T-cell (primary cell): ENCODE measurements at regions not wholly inside any gene's neighbourhood (a gene's known extent, or its start where the extent isn't known, plus 50 kb on each side); places are given as distances from the start of the nearest gene placed in this dataset.
"Not testable (repeated sequence)": the region's sequence is repeated elsewhere in the genome, so short reads cannot be mapped to it uniquely, and the experiment has no call there.

ENCODE experiments used
- ATAC-seq, 4 experiments: fragments of 200-7000 bp in 3 of 4; fragments of 150-1000 bp in 1 of 4; cut with Tn5 transposase; replicated peaks in 1 of 4; 1 replicate in 3 of 4; 2 replicates in 1 of 4; pipeline ENCODE4 v1.10.0; 2021; ENCODE audit warnings: moderate library complexity in 3 of 4, mild to moderate bottlenecking in 2 of 4, moderate number of reproducible peaks in 1 of 4
- CTCF ChIA-PET, 2 donors: fragments of 300-600 bp; sonication (Branson Sonifier 250); formaldehyde crosslinking; loops; one replicate each; lab custom pipeline; 2022; ENCODE audit warnings: antibody characterized with exemption in 2 of 2; lab: Charles Lee
- POLR2A ChIA-PET, 2 donors: fragments of 300-600 bp; sonication (Branson Sonifier 250); formaldehyde crosslinking; loops; one replicate each; lab custom pipeline; 2022; ENCODE audit warnings: antibody characterized with exemption in 2 of 2; lab: Charles Lee
- DNase-seq, 35 experiments: peaks; one replicate each; pipeline versions ENCODE4 v3.0.0 to v3.0.0-alpha.2; 2013 to 2023
- H3K27ac ChIP-seq: one replicate; pipeline ENCODE4 v1.5.1; 2013; ENCODE audit warnings: low read length
- H3K27me3 ChIP-seq, 2 experiments: replicated peaks in 1 of 2; 1 replicate in 1 of 2; 2 replicates in 1 of 2; pipeline versions ENCODE4 v1.6.1 to v1.7.0; 2013; ENCODE audit warnings: low read length in 1 of 2, mixed read lengths in 1 of 2; ENCODE audit not compliant: control insufficient read depth in 2 of 2, insufficient read depth in 2 of 2; ENCODE audit errors: extremely low read depth in 1 of 2
- H3K36me3 ChIP-seq, 2 donors: 1 replicate in 1 of 2; 2 replicates in 1 of 2; pipeline versions ENCODE4 v1.6.1 to v1.7.0; 2013; ENCODE audit warnings: low read length in 1 of 2; ENCODE audit not compliant: control insufficient read depth in 2 of 2, insufficient read depth in 1 of 2; ENCODE audit errors: extremely low read depth in 1 of 2
- H3K4me1 ChIP-seq, 2 experiments: 1 replicate in 1 of 2; 2 replicates in 1 of 2; pipeline versions ENCODE4 v1.6.1 to v1.7.0; 2013; ENCODE audit warnings: low read length in 2 of 2, mixed read lengths in 1 of 2; ENCODE audit not compliant: insufficient read depth in 2 of 2, control insufficient read depth in 1 of 2; ENCODE audit errors: extremely low read depth in 1 of 2
- H3K4me3 ChIP-seq, 2 donors: 1 replicate in 1 of 2; 2 replicates in 1 of 2; pipeline versions ENCODE4 v1.5.1 to v1.7.0; 2013; ENCODE audit warnings: mild to moderate bottlenecking in 2 of 2, low read length in 1 of 2, moderate library complexity in 1 of 2; ENCODE audit not compliant: control insufficient read depth in 1 of 2; ENCODE audit errors: extremely low read depth in 1 of 2
- H3K9me3 ChIP-seq: 2 replicates; pipeline ENCODE4 v1.7.0; 2013
- H3K27ac Mint-ChIP-seq, 2 donors: one replicate each; pipeline ENCODE4 v1.8.0; 2020 to 2021; ENCODE audit warnings: mild to moderate bottlenecking in 2 of 2, mixed read lengths in 2 of 2
- H3K27me3 Mint-ChIP-seq, 2 donors: one replicate each; pipeline ENCODE4 v1.8.0; 2021 to 2022; ENCODE audit warnings: mixed read lengths in 2 of 2
- H3K36me3 Mint-ChIP-seq: one replicate; pipeline ENCODE4 v1.8.0; 2021; ENCODE audit warnings: mixed read lengths
- H3K4me1 Mint-ChIP-seq, 3 donors: one replicate each; pipeline ENCODE4 v1.8.0; 2020 to 2022; ENCODE audit warnings: mixed read lengths in 3 of 3, mild to moderate bottlenecking in 1 of 3
- H3K4me3 Mint-ChIP-seq, 3 donors: one replicate each; pipeline ENCODE4 v1.8.0; 2020 to 2022; ENCODE audit warnings: mild to moderate bottlenecking in 3 of 3, mixed read lengths in 3 of 3, moderate library complexity in 3 of 3
- H3K9me3 Mint-ChIP-seq, 3 donors: one replicate each; pipeline ENCODE4 v1.8.0; 2020 to 2022; ENCODE audit warnings: mixed read lengths in 3 of 3
- WGBS: methylation state at CpG from one replicate; pipeline ENCODE4 v1.1.5; 2013; ENCODE audit warnings: missing lambda C conversion rate; ENCODE audit not compliant: insufficient coverage; 5-methylcytosine and 5-hydroxymethylcytosine counted together

DNA sequence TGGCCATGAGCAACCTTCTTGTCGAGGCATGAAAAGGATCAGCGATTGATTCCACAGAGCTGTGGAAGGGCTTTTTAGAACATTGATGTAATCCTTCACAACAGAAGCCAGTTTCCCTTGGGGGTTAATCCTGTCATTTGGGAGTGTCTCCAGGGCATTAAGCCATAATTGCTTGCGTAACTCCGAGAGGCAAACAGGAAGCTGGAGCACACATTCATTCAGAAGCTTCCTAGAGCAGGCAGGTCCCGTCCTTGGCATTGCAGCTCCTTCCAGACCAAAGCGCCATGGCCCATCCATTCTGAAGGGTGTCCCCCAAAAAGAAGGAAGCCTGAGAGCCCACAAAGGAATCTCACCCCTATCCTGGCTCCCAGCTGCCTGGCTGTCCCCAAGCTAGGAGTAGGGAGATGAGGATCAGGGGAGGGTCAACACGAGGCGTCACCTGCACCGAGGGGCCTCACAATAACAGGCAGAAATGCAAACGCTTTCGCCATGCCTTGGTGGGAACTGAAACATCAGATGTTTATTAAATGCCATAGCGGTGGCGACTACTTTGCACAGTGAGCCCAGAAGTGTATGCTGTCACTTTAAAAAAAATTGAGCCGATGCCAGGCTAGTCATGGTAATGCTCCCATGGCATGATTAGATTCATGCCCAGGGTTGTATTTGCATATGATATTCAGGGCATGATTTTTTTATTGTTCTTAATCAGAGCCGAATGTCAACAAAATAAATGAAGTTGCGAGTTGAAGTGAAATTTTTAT lies 339.4 kb downstream of the BCL11A start:
- Mint-ChIP-seq H3K9me3 (no peaks in the 10 kb centered on the region), H3K27ac (no peak overlapping the region), H3K4me1 (peaks cover 0 to 6% (median 0%) of the 10 kb centered on the region in 3 donors), H3K27me3 (no peaks in the 10 kb centered on the region), H3K36me3 (no peaks in the 10 kb centered on the region), H3K4me3 (no peak overlapping the region)
- Histone ChIP-seq H3K27me3 (no peaks in the 10 kb centered on the region), H3K4me1 (no peaks in the 10 kb centered on the region), H3K9me3 (no peaks in the 10 kb centered on the region), H3K36me3 (no peaks in the 10 kb centered on the region), H3K27ac (no peak overlapping the region), H3K4me3 (no peak overlapping the region)
- ATAC-seq (no peak), DNase-seq (no peak)
- CTCF ChIA-PET: no interaction called here
- POLR2A ChIA-PET: no interaction called here
- WGBS: 86% methylated on average over 14 of the region's 16 CpGs

GRCh38 chr2:60212181-60212945 lies 341.1 kb downstream of the BCL11A start:
- H3K27ac ChIP-seq: no peak overlapping the region
- Mint-ChIP-seq H3K4me3 (no peak overlapping the region), H3K9me3 (no peaks in the 10 kb centered on the region), H3K36me3 (no peaks in the 10 kb centered on the region), H3K27me3 (peaks cover 0 to 6% of the 10 kb centered on the region in 2 donors), H3K27ac (no peak overlapping the region), H3K4me1 (peaks cover 0 to 6% (median 0%) of the 10 kb centered on the region in 3 donors)
- no peaks in the 10 kb centered on the region for H3K4me1 ChIP-seq
- no peak overlapping the region for H3K4me3 ChIP-seq
- no CpG with 5 or more reads among the region's 3 CpGs for WGBS
- no peaks in the 10 kb centered on the region for H3K9me3 ChIP-seq
- H3K36me3 ChIP-seq: no peaks in the 10 kb centered on the region
- H3K27me3 ChIP-seq: no peaks in the 10 kb centered on the region
- ATAC-seq (no peak), DNase-seq (no peak)
- POLR2A ChIA-PET: no interaction called here
- CTCF ChIA-PET: no interaction called here

DNA sequence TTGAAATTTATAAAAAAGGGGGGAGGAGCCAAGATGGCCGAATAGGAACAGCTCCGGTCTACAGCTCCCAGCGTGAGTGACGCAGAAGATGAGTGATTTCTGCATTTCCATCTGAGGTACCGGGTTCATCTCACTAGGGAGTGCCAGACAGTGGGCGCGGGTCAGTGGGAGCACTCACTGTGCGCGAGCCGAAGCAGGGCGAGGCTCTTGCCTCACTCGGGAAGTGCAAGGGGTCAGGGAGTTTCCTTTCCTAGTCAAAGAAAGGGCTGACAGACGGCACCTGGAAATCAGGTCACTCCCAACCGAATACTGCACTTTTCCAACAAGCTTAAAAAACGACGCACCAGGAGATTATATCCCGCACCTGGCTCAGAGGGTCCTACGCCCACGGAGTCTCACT lies 364.4 kb downstream of the BCL11A start:
- H3K9me3 ChIP-seq, H3K4me3 Mint-ChIP-seq, H3K27ac ChIP-seq, H3K27me3 ChIP-seq, H3K4me3 ChIP-seq, H3K36me3 ChIP-seq, CTCF ChIA-PET, H3K4me1 Mint-ChIP-seq, ATAC-seq, H3K36me3 Mint-ChIP-seq, H3K4me1 ChIP-seq, DNase-seq, H3K27me3 Mint-ChIP-seq, H3K27ac Mint-ChIP-seq, POLR2A ChIA-PET: not testable (repeated sequence)
- H3K9me3 Mint-ChIP-seq: peaks cover 2 to 28% (median 14%) of the 10 kb centered on the region in 3 donors
- WGBS: 96% methylated on average over 8 of the region's 19 CpGs

DNA sequence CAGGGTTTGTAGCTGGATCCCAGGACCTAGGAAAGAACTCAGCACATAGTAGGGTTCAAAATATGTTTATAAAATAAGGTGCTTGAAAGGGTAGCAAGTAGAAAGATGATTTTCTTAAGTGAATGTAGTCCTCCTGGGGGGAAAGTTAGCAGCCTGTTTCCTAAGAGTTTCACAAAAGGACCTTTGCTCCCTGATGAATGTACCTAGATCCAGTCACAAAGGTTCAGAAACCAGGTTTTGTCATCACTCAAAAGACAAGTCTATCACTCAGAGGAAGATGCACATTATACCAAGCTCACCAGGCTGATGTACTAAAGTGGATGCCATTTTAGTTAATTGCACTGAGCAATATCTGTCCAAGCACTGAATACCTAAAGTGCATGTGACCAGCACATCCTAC lies 378.2 kb downstream of the BCL11A start:
- Mint-ChIP-seq H3K36me3 (no peaks in the 10 kb centered on the region), H3K4me1 (no peaks in the 10 kb centered on the region), H3K9me3 (no peaks in the 10 kb centered on the region), H3K4me3 (no peak overlapping the region), H3K27me3 (no peaks in the 10 kb centered on the region), H3K27ac (no peak overlapping the region)
- no peaks in the 10 kb centered on the region for H3K36me3 ChIP-seq
- H3K4me1 ChIP-seq: no peaks in the 10 kb centered on the region
- no peaks in the 10 kb centered on the region for H3K27me3 ChIP-seq
- ATAC-seq: no peak
- H3K9me3 ChIP-seq: no peaks in the 10 kb centered on the region
- H3K27ac ChIP-seq: no peak overlapping the region
- no peak overlapping the region for H3K4me3 ChIP-seq
- CTCF ChIA-PET: no interaction called here
- POLR2A ChIA-PET: no interaction called here
- no peak for DNase-seq

DNA sequence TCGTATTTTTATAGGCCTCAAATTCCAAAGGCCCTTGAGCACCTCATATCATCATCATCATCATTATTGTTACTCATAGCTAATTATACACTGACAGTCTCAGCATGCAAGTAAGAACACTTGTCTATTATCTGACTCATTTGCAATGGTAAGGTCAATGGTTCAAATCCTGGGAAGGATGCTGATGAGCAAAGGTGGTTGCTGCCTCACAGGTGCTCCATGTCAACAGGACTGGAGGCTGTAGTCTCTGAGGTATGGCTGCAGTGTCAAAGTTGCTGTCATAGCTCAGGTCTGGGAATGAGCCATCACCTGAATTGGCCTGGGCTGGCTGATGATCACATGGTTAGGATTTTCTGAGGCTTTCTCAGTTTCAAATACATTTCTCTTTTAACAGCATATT lies 379.3 kb downstream of the BCL11A start:
- Histone ChIP-seq H3K27me3 (no peaks in the 10 kb centered on the region), H3K9me3 (no peaks in the 10 kb centered on the region), H3K4me1 (no peaks in the 10 kb centered on the region), H3K36me3 (no peaks in the 10 kb centered on the region), H3K27ac (no peak overlapping the region), H3K4me3 (no peak overlapping the region)
- no peak overlapping the region for H3K4me3 Mint-ChIP-seq
- ChIA-PET POLR2A (no interaction called here), CTCF (no interaction called here)
- no peak overlapping the region for H3K27ac Mint-ChIP-seq
- H3K9me3 Mint-ChIP-seq: no peaks in the 10 kb centered on the region
- WGBS: no CpG with 5 or more reads among the region's 1 CpG
- no peaks in the 10 kb centered on the region for H3K27me3 Mint-ChIP-seq
- H3K36me3 Mint-ChIP-seq: no peaks in the 10 kb centered on the region
- DNase-seq (no peak), ATAC-seq (no peak)
- no peaks in the 10 kb centered on the region for H3K4me1 Mint-ChIP-seq

- H3K27me3 Mint-ChIP-seq: no peaks in the 10 kb centered on the region
- Histone ChIP-seq H3K9me3 (no peaks in the 10 kb centered on the region), H3K4me1 (no peaks in the 10 kb centered on the region), H3K27ac (no peak overlapping the region), H3K27me3 (no peaks in the 10 kb centered on the region), H3K36me3 (no peaks in the 10 kb centered on the region), H3K4me3 (no peak overlapping the region)
- WGBS: 17% methylated on average over 2 of the region's 3 CpGs
- H3K4me3 Mint-ChIP-seq: no peak overlapping the region
- no peak overlapping the region for H3K27ac Mint-ChIP-seq
- no peaks in the 10 kb centered on the region for H3K4me1 Mint-ChIP-seq
- CTCF ChIA-PET: no interaction called here
- DNase-seq: no peak
- H3K36me3 Mint-ChIP-seq: no peaks in the 10 kb centered on the region
- H3K9me3 Mint-ChIP-seq: no peaks in the 10 kb centered on the region
- POLR2A ChIA-PET: no interaction called here
- no peak for ATAC-seq
Measured at GRCh38 chr2:60172801-60173200, 380.7 kb downstream of the BCL11A start.
